ENCODE measurements at regions not wholly inside any gene's neighbourhood (a gene's known extent, or its start where the extent isn't known, plus 50 kb on each side); places are given as distances from the start of the nearest gene placed in this dataset.
"Not testable (repeated sequence)": the region's sequence is repeated elsewhere in the genome, so short reads cannot be mapped to it uniquely, and the experiment has no call there.

GRCh38 chr1:223949944-223950343 lies 104.2 kb upstream of the TP53BP2 start:
- not testable (repeated sequence) for H3K4me1 Mint-ChIP-seq (ENCODE audit: low read depth); H3K27ac Mint-ChIP-seq; H3K27me3 Mint-ChIP-seq; H3K36me3 Mint-ChIP-seq (ENCODE audit: low read depth); H3K9me3 Mint-ChIP-seq; H3K4me3 Mint-ChIP-seq

GRCh38 chr1:223948041-223948440 lies 102.3 kb upstream of the TP53BP2 start:
- H3K4me3 Mint-ChIP-seq; H3K36me3 Mint-ChIP-seq (ENCODE audit: low read depth); H3K27me3 Mint-ChIP-seq; H3K27ac Mint-ChIP-seq; H3K4me1 Mint-ChIP-seq (ENCODE audit: low read depth); H3K9me3 Mint-ChIP-seq: not testable (repeated sequence)

- not testable (repeated sequence) for H3K9me3 Mint-ChIP-seq; H3K4me3 Mint-ChIP-seq; H3K27ac Mint-ChIP-seq; H3K36me3 Mint-ChIP-seq (ENCODE audit: low read depth); H3K4me1 Mint-ChIP-seq (ENCODE audit: low read depth); H3K27me3 Mint-ChIP-seq
Measured at GRCh38 chr1:223936592-223936991, 90.8 kb upstream of the TP53BP2 start.

GRCh38 chr1:223931476-223931875 lies 85.7 kb upstream of the TP53BP2 start:
- H3K36me3 Mint-ChIP-seq (ENCODE audit: low read depth); H3K4me3 Mint-ChIP-seq; H3K27ac Mint-ChIP-seq; H3K4me1 Mint-ChIP-seq (ENCODE audit: low read depth); H3K27me3 Mint-ChIP-seq; H3K9me3 Mint-ChIP-seq: not testable (repeated sequence)

- H3K27me3 Mint-ChIP-seq; H3K9me3 Mint-ChIP-seq; H3K4me3 Mint-ChIP-seq; H3K4me1 Mint-ChIP-seq (ENCODE audit: low read depth); H3K27ac Mint-ChIP-seq; H3K36me3 Mint-ChIP-seq (ENCODE audit: low read depth): not testable (repeated sequence)
Measured at GRCh38 chr1:223920805-223921204, 75.1 kb upstream of the TP53BP2 start.

GRCh38 chr1:223915476-223915875 lies 69.7 kb upstream of the TP53BP2 start:
- not testable (repeated sequence) for H3K36me3 Mint-ChIP-seq (ENCODE audit: low read depth); H3K9me3 Mint-ChIP-seq; H3K27ac Mint-ChIP-seq; H3K27me3 Mint-ChIP-seq; H3K4me1 Mint-ChIP-seq (ENCODE audit: low read depth); H3K4me3 Mint-ChIP-seq

- not testable (repeated sequence) for H3K27ac Mint-ChIP-seq; H3K36me3 Mint-ChIP-seq (ENCODE audit: low read depth); H3K4me1 Mint-ChIP-seq (ENCODE audit: low read depth); H3K9me3 Mint-ChIP-seq; H3K4me3 Mint-ChIP-seq; H3K27me3 Mint-ChIP-seq
Measured at GRCh38 chr1:223913715-223914114, 68.0 kb upstream of the TP53BP2 start.

GRCh38 chr1:223907943-223908587 lies 62.3 kb upstream of the TP53BP2 start:
- not testable (repeated sequence) for H3K27me3 Mint-ChIP-seq; H3K9me3 Mint-ChIP-seq; H3K27ac Mint-ChIP-seq; H3K4me3 Mint-ChIP-seq; H3K4me1 Mint-ChIP-seq (ENCODE audit: low read depth); H3K36me3 Mint-ChIP-seq (ENCODE audit: low read depth)

GRCh38 chr1:223903221-223903620 lies 57.5 kb upstream of the TP53BP2 start:
- H3K27me3 Mint-ChIP-seq; H3K9me3 Mint-ChIP-seq; H3K4me3 Mint-ChIP-seq; H3K36me3 Mint-ChIP-seq (ENCODE audit: low read depth); H3K4me1 Mint-ChIP-seq (ENCODE audit: low read depth); H3K27ac Mint-ChIP-seq: not testable (repeated sequence)

- not testable (repeated sequence) for H3K36me3 Mint-ChIP-seq (ENCODE audit: low read depth); H3K4me1 Mint-ChIP-seq (ENCODE audit: low read depth); H3K27ac Mint-ChIP-seq
Measured at GRCh38 chr1:223899775-223900174, 54.0 kb upstream of the TP53BP2 start.

GRCh38 chr1:223897097-223897496 lies 51.4 kb upstream of the TP53BP2 start:
- H3K27me3 Mint-ChIP-seq; H3K9me3 Mint-ChIP-seq; H3K4me3 Mint-ChIP-seq; H3K36me3 Mint-ChIP-seq (ENCODE audit: low read depth); H3K27ac Mint-ChIP-seq; H3K4me1 Mint-ChIP-seq (ENCODE audit: low read depth): not testable (repeated sequence)

More at GRCh38 chr1:223899775-223900174, 54.0 kb upstream of the TP53BP2 start:
- not testable (repeated sequence) for H3K27me3 Mint-ChIP-seq, H3K4me3 Mint-ChIP-seq, H3K9me3 Mint-ChIP-seq

- not testable (repeated sequence) for H3K4me1 Mint-ChIP-seq (ENCODE audit: low read depth); H3K4me3 Mint-ChIP-seq; H3K9me3 Mint-ChIP-seq; H3K36me3 Mint-ChIP-seq (ENCODE audit: low read depth); H3K27me3 Mint-ChIP-seq; H3K27ac Mint-ChIP-seq
Measured at GRCh38 chr1:223895950-223896349, 50.2 kb upstream of the TP53BP2 start.
